ENCODE measurements at regions not wholly inside any gene's neighbourhood (a gene's known extent, or its start where the extent isn't known, plus 50 kb on each side); places are given as distances from the start of the nearest gene placed in this dataset.

DNA sequence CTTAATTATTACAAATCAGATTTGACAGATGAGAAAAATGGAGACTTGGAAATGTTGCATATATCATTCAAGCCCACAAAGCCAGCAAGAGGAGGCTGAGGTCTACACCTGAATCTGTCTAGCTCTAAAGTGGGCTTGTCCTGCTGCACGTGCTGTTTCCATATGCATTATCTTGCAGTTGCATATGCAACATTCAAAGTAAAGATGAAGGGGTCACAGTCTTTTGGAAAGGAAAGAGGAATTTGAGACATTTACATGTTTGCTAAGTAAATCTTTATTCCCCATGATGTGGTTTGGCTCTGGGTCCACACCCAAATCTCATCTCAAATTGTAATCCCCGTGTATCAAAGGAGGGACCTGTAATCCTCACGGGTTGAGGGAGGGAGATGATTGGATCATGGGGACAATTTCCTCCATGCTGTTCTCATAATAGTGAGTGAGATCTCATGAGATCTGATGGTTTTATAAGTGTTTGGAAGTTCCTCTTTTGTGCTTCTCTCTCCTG is 98.3 kb downstream of the BACH1 start:
- H3K36me3 Mint-ChIP-seq = peaks cover 23% of the 10 kb centered on the region
- no peak overlapping the region for H3K27ac Mint-ChIP-seq
- no peaks in the 10 kb centered on the region for H3K4me1 Mint-ChIP-seq (ENCODE audit: unreplicated experiment)
- DNase-seq (ENCODE audit: extremely low spot score, unreplicated experiment) = no peak
- H3K27me3 Mint-ChIP-seq = no peaks in the 10 kb centered on the region
- no peak overlapping the region for H3K4me3 Mint-ChIP-seq
- peaks cover 10% of the 10 kb centered on the region for H3K9me3 Mint-ChIP-seq
- TF ChIP-seq, protein P1, sequence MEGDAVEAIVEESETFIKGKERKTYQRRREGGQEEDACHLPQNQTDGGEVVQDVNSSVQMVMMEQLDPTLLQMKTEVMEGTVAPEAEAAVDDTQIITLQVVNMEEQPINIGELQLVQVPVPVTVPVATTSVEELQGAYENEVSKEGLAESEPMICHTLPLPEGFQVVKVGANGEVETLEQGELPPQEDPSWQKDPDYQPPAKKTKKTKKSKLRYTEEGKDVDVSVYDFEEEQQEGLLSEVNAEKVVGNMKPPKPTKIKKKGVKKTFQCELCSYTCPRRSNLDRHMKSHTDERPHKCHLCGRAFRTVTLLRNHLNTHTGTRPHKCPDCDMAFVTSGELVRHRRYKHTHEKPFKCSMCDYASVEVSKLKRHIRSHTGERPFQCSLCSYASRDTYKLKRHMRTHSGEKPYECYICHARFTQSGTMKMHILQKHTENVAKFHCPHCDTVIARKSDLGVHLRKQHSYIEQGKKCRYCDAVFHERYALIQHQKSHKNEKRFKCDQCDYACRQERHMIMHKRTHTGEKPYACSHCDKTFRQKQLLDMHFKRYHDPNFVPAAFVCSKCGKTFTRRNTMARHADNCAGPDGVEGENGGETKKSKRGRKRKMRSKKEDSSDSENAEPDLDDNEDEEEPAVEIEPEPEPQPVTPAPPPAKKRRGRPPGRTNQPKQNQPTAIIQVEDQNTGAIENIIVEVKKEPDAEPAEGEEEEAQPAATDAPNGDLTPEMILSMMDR (conservative IDR thresholded peaks at IDR 0.05) = no peak

DNA sequence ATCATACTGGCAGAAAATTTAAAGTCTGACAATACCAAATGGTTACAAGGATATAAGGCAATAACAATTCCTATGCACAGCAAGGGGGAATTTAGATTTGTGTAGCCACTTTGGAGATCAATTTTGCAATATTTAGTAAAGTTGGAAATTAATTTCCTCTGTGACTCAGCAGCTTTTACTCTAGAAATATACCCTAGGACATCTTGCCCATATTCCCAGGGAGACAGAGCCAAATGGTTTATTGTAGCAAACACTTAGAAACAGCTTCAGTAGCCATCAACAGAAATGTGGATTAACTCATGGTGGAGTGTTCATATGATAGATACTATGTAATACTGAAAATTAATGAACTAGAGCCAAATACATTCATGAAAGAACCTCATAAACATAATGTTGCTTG is 104.6 kb downstream of the BACH1 start:
- Mint-ChIP-seq H3K4me3 (no peak overlapping the region), H3K36me3 (peaks cover 34% of the 10 kb centered on the region), H3K9me3 (peaks cover 23% of the 10 kb centered on the region), H3K4me1 (ENCODE audit: unreplicated experiment) (peaks cover 7% of the 10 kb centered on the region), H3K27me3 (no peaks in the 10 kb centered on the region), H3K27ac (no peak overlapping the region)
- no peak for DNase-seq (ENCODE audit: extremely low spot score, unreplicated experiment)
- TF ChIP-seq, protein P1 (conservative IDR thresholded peaks at IDR 0.05) = no peak

DNA sequence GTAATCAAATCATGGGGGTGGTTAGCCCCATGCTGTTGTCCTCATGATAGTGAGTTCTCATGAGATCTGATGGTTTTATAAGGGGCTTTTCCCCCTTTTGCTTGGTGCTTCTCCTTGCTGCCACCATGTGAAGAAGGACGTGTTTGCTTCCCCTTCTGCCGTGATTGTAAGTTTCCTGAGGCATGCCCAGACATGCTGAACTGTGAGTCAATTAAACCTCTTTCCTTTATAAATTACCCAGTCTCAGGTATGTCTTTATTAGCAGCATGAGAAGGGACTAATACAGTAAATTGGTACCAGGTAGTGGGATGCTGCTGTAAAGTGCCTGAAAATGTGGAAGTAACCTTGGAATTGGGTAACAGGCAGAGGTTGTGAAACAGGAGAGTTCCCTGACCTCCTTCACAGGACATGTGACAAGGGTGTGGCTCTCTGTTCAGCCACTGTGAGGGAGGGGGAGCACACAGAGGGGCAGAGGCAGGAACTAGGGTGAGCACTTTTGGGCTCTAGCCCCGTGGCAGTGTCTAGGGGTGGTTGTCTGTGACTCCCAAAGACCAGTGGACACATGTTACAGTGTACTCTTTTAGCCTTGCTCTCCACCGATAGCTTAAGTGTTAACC is 105.3 kb downstream of the BACH1 start:
- no peaks in the 10 kb centered on the region for H3K27me3 Mint-ChIP-seq
- H3K27ac Mint-ChIP-seq = no peak overlapping the region

DNA sequence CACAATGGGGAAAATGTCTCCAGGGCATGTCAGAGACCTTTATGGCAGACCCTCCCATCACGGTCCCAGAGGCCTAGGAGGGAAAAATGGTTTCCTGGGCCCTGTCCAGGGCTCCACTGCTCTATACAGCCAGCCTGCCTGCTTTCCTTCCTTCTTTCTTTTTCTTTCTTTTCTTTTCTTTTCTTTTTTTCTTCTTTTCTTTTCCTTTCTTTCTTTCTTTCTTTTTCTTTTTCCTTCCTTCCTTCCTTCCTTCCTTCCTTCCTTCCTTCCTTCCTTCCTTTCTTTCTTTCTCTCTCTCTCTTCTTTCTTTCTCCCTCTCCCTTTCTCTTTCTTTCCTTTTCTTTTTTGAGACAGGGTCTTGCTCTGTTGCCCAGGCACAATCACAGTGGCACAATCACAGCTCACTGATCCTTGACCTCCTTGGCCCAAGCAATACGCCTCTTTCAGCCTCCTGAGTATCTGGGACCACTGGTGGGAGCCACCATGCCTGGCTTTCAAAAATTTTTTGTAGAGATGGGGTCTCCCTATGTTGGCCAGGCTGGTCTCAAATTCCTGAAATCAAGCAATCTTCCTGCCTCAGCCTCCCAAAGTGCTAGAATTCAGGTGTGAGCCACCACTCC is 106.9 kb downstream of the BACH1 start:
- H3K36me3 Mint-ChIP-seq = peaks cover 13% of the 10 kb centered on the region
- peaks cover 13% of the 10 kb centered on the region for H3K9me3 Mint-ChIP-seq
- TF ChIP-seq, protein P1 (conservative IDR thresholded peaks at IDR 0.05) = no peak

More for the DNA sequence above, 105.3 kb downstream of the BACH1 start:
- no peak for DNase-seq (ENCODE audit: extremely low spot score, unreplicated experiment)
- Mint-ChIP-seq H3K9me3 (peaks cover 23% of the 10 kb centered on the region), H3K36me3 (peaks cover 26% of the 10 kb centered on the region), H3K4me1 (ENCODE audit: unreplicated experiment) (peaks cover 7% of the 10 kb centered on the region), H3K4me3 (no peak overlapping the region)
- TF ChIP-seq, protein P1 (conservative IDR thresholded peaks at IDR 0.05) = no peak

DNA sequence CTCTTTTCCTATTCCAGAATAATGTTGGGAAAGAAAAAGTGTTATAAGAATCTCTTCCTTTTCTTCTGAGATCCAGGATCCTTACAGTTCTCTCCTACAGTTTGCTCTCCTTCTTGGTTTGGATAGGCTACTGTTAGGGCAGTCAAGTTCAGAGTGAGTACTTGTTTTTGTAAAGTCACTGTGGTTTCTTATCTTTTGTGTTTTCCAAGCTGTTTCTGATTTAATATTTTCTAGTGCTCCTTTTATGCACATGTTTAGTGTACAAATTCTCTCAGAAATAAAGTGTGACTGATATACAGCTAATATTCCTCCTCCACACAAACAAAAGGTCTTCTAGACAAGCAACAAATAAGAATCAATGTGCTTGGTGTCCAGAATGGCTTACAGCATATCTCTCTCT is 107.7 kb downstream of the BACH1 start:
- H3K9me3 Mint-ChIP-seq = peaks cover 13% of the 10 kb centered on the region
- H3K27me3 Mint-ChIP-seq = no peaks in the 10 kb centered on the region
- peaks cover 11% of the 10 kb centered on the region for H3K36me3 Mint-ChIP-seq
- peaks cover 13% of the 10 kb centered on the region for H3K4me1 Mint-ChIP-seq (ENCODE audit: unreplicated experiment)
- TF ChIP-seq, protein P1 (conservative IDR thresholded peaks at IDR 0.05) = no peak
- no peak overlapping the region for H3K4me3 Mint-ChIP-seq
- H3K27ac Mint-ChIP-seq = no peak overlapping the region
- DNase-seq (ENCODE audit: extremely low spot score, unreplicated experiment) = no peak

More for the DNA sequence above, 106.9 kb downstream of the BACH1 start:
- no peak for DNase-seq (ENCODE audit: extremely low spot score, unreplicated experiment)
- peaks cover 13% of the 10 kb centered on the region for H3K4me1 Mint-ChIP-seq (ENCODE audit: unreplicated experiment)
- no peak overlapping the region for H3K4me3 Mint-ChIP-seq
- no peak overlapping the region for H3K27ac Mint-ChIP-seq
- no peaks in the 10 kb centered on the region for H3K27me3 Mint-ChIP-seq

Data from type B pancreatic cell (in vitro differentiated cells).